K562 (cell line): ENCODE measurements at regions not wholly inside any gene's neighbourhood (a gene's known extent, or its start where the extent isn't known, plus 50 kb on each side); places are given as distances from the start of the nearest gene placed in this dataset.

Experiments
- ATAC-seq: fragments of 200-7000 bp; cut with Tn5 transposase; 3 replicates; pipeline ENCODE4 v1.9.1; 2020; ENCODE audit warnings: moderate library complexity
- BruUV-seq: library from RNA; stranded (reverse); fragments of 400-500 nt; replicated peaks from 2 replicates; lab custom pipeline; 2021; lab: Mats Ljungman, UMichigan
- CTCF ChIA-PET: fragments of 300-600 bp; formaldehyde crosslinking; extraction: SDS; loops from one replicate; lab custom pipeline; 2021; ENCODE audit warnings: low intra/inter-chr PET ratio; lab: Yijun Ruan, JAX
- POLR2A ChIA-PET: fragments of 300-600, 350-650 bp; sonication (Branson Sonifier 250); formaldehyde crosslinking; extraction: SDS; loops from one replicate; lab custom pipeline; 2021; ENCODE audit warnings: antibody characterized with exemption, inconsistent platforms; lab: Yijun Ruan, JAX
- DNase-seq, 4 experiments: peaks; one replicate each; pipeline versions ENCODE4 v3.0.0 to v3.0.0-alpha.2; 2011 to 2018; ENCODE audit warnings: low spot score in 3 of 4, mixed read lengths in 3 of 4; ENCODE audit errors: extremely low read depth in 1 of 4
- FAIRE-seq: peaks from 2 replicates; lab custom pipeline; 2011; peaks lifted over from hg19 to GRCh38; lab: Jason Lieb, UNC
- H2AFZ ChIP-seq: 2 replicates; pipeline ENCODE4 v1.6.0; 2011; ENCODE audit warnings: low read depth, low read length, control low read depth, inconsistent platforms
- H3K27ac ChIP-seq: fragments of 200-600 bp; 3 replicates; pipeline ENCODE4 v1.8.0; 2011; ENCODE audit warnings: low read depth, mild to moderate bottlenecking, control low read depth, inconsistent platforms, low read length, moderate library complexity, mixed read lengths; ENCODE audit errors: extremely low read depth
- H3K27me3 ChIP-seq, 2 experiments: fragments of 300-600 bp in 1 of 2; 2 replicates in 1 of 2; 3 replicates in 1 of 2; pipeline versions ENCODE4 v1.6.0 to v1.8.0; 2011; ENCODE audit warnings: inconsistent platforms in 2 of 2, low read length in 2 of 2, mild to moderate bottlenecking in 1 of 2, mixed read lengths in 1 of 2, moderate library complexity in 1 of 2; ENCODE audit not compliant: control insufficient read depth in 2 of 2, insufficient read depth in 2 of 2
- H3K36me3 ChIP-seq: fragments of 300-600 bp; 3 replicates; pipeline ENCODE4 v1.8.0; 2011; ENCODE audit warnings: mild to moderate bottlenecking, low read length, inconsistent platforms; ENCODE audit not compliant: control insufficient read depth, insufficient read depth
- H3K4me1 ChIP-seq, 2 experiments: fragments of 200-600 bp in 1 of 2; replicated peaks in 1 of 2; 2 replicates in 1 of 2; 3 replicates in 1 of 2; pipeline versions ENCODE4 v1.5.1 to v1.8.0; 2011; ENCODE audit warnings: inconsistent platforms in 2 of 2, low read length in 2 of 2, mild to moderate bottlenecking in 1 of 2, mixed read lengths in 1 of 2, moderate library complexity in 1 of 2; ENCODE audit not compliant: control insufficient read depth in 2 of 2, insufficient read depth in 2 of 2
- H3K4me2 ChIP-seq: 2 replicates; pipeline ENCODE4 v1.6.1; 2011; ENCODE audit warnings: low read length, control low read depth, inconsistent platforms, mixed read lengths; ENCODE audit not compliant: insufficient read depth
- H3K4me3 ChIP-seq: fragments of 200-600 bp; sonication (generic), shearing (Covaris generic); 2 replicates; pipeline ENCODE4 v1.5.1; 2016; ENCODE audit warnings: control low read depth, inconsistent platforms
- H3K79me2 ChIP-seq: fragments of 200-600 bp; 3 replicates; pipeline ENCODE4 v1.8.0; 2011; ENCODE audit warnings: low read length, inconsistent platforms; ENCODE audit not compliant: control insufficient read depth, insufficient read depth
- H3K9ac ChIP-seq, 2 experiments: 2 replicates each; pipeline versions ENCODE4 v1.6.0 to v1.6.1; 2011; ENCODE audit warnings: low read depth in 2 of 2, low read length in 2 of 2, control low read depth in 1 of 2, inconsistent platforms in 1 of 2, mild to moderate bottlenecking in 1 of 2, mixed read lengths in 1 of 2; ENCODE audit not compliant: insufficient read depth in 1 of 2
- H3K9me1 ChIP-seq: one replicate; pipeline ENCODE4 v1.6.0; 2011; ENCODE audit warnings: inconsistent platforms, mild to moderate bottlenecking, low read length, moderate library complexity; ENCODE audit not compliant: control insufficient read depth, insufficient read depth
- H3K9me3 ChIP-seq: replicated peaks from 2 replicates; pipeline ENCODE4 v1.5.1; 2011; ENCODE audit warnings: low read depth, low read length, inconsistent platforms; ENCODE audit not compliant: control insufficient read depth, insufficient read depth
- H4K20me1 ChIP-seq: replicated peaks from 2 replicates; pipeline ENCODE4 v1.6.1; 2011; ENCODE audit warnings: low read length, inconsistent platforms, mixed read lengths; ENCODE audit not compliant: control insufficient read depth, insufficient read depth
- AFF1 ChIP-seq, 2 experiments: fragments of 450-650 bp; IDR thresholded peaks; 2 replicates each; pipeline ENCODE4 v1.6.1; 2018; ENCODE audit warnings: mild to moderate bottlenecking in 2 of 2, low read depth in 1 of 2; ENCODE audit not compliant: partially characterized antibody in 2 of 2
- ARHGAP35 ChIP-seq: fragments of 450-650 bp; IDR thresholded peaks from 2 replicates; pipeline ENCODE4 v1.6.1; 2018; ENCODE audit not compliant: partially characterized antibody
- MXD1 ChIP-seq: fragments of 250-450 bp; sonication (Bioruptor Pico); IDR thresholded peaks from 2 replicates; pipeline ENCODE4 v1.8.0; 2021; ENCODE audit warnings: borderline replicate concordance, mild to moderate bottlenecking, moderate library complexity; ENCODE audit not compliant: poor library complexity, severe bottlenecking
- PATZ1 ChIP-seq: fragments of 250-450 bp; sonication (Bioruptor Pico); IDR thresholded peaks from 2 replicates; pipeline ENCODE4 v1.5.0; 2020; ENCODE audit warnings: mild to moderate bottlenecking, borderline replicate concordance
- RFX7 ChIP-seq: fragments of 250-450 bp; sonication (Bioruptor Pico); IDR thresholded peaks from 2 replicates; pipeline ENCODE4 v1.5.1; 2021; ENCODE audit warnings: mild to moderate bottlenecking
- TARDBP ChIP-seq: fragments of 450-650 bp; IDR thresholded peaks from 2 replicates; pipeline ENCODE4 v1.6.1; 2016
- ZFP36 ChIP-seq: fragments of 150-350 bp; IDR thresholded peaks from 2 replicates; pipeline ENCODE4 v1.6.1; 2018; ENCODE audit warnings: low read length, low read depth; ENCODE audit not compliant: partially characterized antibody
- ZNF134 ChIP-seq: fragments of 250-450 bp; sonication (Bioruptor Pico); conservative IDR thresholded peaks from 2 replicates; pipeline ENCODE4 v1.4.0; 2020
- ZNF766 ChIP-seq: fragments of 200-800 bp; sonication (Bioruptor generic); conservative IDR thresholded peaks from 2 replicates; pipeline ENCODE4 v1.6.1; 2016; ENCODE audit warnings: missing genetic modification characterization, missing compliant biosample characterization
- WGBS: fragments of 100-300 bp; shearing (Covaris generic); methylation state at CpG from one replicate; pipeline ENCODE4 v1.1.6; 2016; ENCODE audit warnings: low coverage, mixed read lengths; ENCODE audit not compliant: insufficient coverage; ENCODE audit errors: missing lambda C conversion rate; 5-methylcytosine and 5-hydroxymethylcytosine counted together
- in situ Hi-C: fragments of 300-500 bp; cut with MboI; formaldehyde crosslinking; loops from 4 replicates; pipeline ENCODE4 v1.15.0; 2018; ENCODE audit warnings: inconsistent platforms, mixed read lengths
- intact Hi-C: fragments of 100-400 bp; cut with micrococcal nuclease; formaldehyde crosslinking; loops from 2 replicates; pipeline ENCODE4 v1.14.2; 2022
- TF ChIP-seq, protein P1 (sequence below): fragments of 250-450 bp; sonication (Bioruptor Pico); IDR thresholded peaks from 2 replicates; pipeline ENCODE4 v1.5.0; 2021

DNA sequence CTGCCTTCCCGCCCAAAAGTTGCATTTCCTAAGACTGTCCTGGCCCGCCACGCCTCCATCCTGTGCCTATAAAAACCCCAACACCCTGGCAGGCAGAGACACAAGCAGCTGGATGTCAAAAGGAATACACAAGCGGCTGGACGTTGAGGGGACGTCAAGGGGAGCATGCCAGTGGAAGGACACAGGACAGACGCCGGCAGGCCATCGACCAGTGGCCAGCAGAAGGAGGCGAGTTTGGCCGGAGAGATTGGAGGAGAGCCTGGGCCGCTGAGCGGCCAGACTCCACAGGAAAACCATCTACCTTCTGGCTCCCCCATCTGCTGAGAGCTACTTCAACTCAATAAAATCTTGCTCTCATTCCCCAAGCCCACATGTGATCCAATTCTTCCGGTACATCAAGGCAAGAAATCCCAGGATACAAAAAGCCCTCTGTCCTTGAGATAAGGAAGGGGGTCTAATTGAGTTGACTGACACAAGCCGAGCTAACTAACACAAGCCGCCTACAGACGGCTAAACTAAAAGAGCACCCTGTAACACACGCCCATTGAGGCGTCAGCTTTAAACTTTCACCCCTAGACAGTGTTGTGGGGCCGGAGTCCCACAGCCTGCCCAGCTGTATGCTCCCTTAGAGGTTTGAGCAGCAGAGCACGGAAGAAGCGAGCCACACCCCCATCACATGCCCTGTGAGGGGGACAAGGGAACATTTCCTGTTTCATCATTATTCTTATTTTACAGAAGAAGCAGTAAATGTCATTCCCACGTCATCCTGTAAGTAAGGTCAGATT is 150.3 kb upstream of the PHYHIPL start:
- FAIRE-seq (no peak), ATAC-seq (no peak), DNase-seq (no peak)
- H3K4me1 ChIP-seq = no peaks in the 10 kb centered on the region
- H4K20me1 ChIP-seq = no peaks in the 10 kb centered on the region
- CTCF ChIA-PET = interaction anchor here (0.6 kb wide), 1 partner anchor 1755 kb away, joined by 3 read pairs; no protein-coding TSS in a partner anchor
- intact Hi-C loops = no loop called here
- no peak overlapping the region for H3K27ac ChIP-seq
- WGBS = 2% methylated on average over 23 of the region's 23 CpGs
- TF ChIP-seq ARHGAP35 (no peak), MXD1 (no peak), PATZ1 (CRISPR knock-in tag) (no peak), ZFP36 (no peak), ZNF134 (CRISPR knock-in tag) (no peak), ZNF766 (CRISPR knock-in tag) (no peak), TARDBP (no peak), RFX7 (no peak), AFF1 (IDR thresholded peaks at IDR 0.05; ENCODE audit: low read depth in 1 of 2, partially characterized antibody in 2 of 2) (no peak)
- TF ChIP-seq, protein P1, sequence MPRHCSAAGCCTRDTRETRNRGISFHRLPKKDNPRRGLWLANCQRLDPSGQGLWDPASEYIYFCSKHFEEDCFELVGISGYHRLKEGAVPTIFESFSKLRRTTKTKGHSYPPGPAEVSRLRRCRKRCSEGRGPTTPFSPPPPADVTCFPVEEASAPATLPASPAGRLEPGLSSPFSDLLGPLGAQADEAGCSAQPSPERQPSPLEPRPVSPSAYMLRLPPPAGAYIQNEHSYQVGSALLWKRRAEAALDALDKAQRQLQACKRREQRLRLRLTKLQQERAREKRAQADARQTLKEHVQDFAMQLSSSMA (CRISPR knock-in tag) = no peak
- no peak overlapping the region for H3K4me2 ChIP-seq
- H2AFZ ChIP-seq = no peak overlapping the region
- no peaks in the 10 kb centered on the region for H3K9me1 ChIP-seq
- POLR2A ChIA-PET = no interaction called here
- H3K79me2 ChIP-seq = no peaks in the 10 kb centered on the region
- no peaks in the 10 kb centered on the region for H3K27me3 ChIP-seq
- H3K4me3 ChIP-seq = no peak overlapping the region
- no peaks in the 10 kb centered on the region for H3K9me3 ChIP-seq
- H3K9ac ChIP-seq = no peak overlapping the region
- BruUV-seq = no TSS peak
- H3K36me3 ChIP-seq = no peaks in the 10 kb centered on the region
- in situ Hi-C loops = no loop called here
